ENCODE measurements at regions not wholly inside any gene's neighbourhood (a gene's known extent, or its start where the extent isn't known, plus 50 kb on each side); places are given as distances from the start of the nearest gene placed in this dataset.

DNA sequence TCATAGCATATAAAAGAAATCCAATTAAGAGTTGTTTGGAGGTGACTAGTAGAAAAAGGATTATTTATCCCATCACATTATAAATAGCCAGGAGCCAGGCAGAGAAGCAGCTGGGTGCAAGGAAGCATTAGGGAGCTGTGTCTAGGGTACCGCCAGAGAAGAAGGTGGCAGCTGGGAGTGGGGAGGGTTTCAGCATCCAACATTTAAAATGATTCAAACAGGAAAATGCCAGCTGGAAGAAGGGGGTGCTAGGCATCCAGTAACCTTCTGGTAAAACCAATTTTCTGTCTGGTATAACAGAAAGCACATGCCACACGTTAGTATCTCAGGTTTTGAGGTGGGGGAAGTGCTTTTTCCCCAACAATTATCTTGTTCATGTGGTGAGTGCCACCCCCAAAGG, 452.4 kb downstream of the ZEB2 start:
- no peak for DNase-seq

DNA sequence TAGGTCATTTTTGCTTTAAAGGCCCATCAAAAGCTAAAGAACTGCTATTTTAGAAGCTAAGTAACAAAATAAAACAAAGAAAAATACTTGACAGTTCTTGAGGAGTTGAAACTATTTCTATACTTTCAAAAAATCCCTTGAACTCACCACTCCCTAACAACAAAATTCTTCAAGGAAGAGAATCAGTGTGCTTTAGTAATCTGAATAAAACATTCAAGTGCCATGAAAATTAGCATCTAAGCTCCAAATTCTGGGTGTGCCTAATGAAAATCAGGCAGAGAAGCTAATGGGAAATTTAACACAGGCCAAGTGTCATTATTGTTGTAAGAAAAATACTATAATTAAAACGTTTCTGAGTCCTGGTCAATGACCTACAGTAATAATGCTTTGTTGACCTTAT, 456.3 kb downstream of the ZEB2 start:
- DNase-seq, result no peak

DNA sequence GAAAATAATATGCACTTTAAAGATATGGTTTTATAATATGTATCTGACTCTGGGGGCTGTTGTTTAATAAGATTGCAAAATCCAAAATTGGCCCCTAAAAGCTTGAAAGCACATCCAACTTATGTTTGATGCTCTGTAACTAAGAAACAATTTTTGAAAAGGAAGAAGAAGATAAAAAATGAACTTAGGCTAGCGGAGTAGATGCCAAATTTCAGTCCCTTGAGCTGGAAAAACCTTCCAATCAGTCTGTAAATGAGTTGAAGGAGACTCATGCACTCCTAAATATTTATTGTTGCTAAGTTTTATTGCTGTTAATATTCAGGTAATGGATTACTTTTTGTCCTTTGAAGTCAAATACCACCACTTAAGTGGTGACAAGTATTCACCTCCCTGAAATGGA, 465.0 kb downstream of the ZEB2 start:
- no peak for DNase-seq

DNA sequence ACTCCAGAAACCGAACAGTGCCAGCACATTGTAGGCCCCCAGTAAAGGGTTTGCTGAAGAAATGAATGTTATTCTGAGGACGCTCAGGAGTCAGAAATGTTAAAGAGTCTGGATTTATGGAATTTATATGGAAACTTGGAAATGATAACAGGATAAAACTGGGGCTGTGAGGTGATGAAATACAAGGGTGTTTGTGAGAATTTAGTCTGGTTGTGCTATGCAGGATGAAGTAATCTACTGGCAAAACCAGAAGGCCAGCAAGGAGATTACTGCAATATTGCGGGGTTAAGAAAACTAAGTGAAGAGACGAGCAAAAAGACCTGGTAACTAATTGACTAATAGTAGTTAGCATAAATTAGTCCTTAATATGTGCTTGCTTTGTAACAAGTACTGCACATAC, 467.8 kb downstream of the ZEB2 start:
- DNase-seq, result no peak

DNA sequence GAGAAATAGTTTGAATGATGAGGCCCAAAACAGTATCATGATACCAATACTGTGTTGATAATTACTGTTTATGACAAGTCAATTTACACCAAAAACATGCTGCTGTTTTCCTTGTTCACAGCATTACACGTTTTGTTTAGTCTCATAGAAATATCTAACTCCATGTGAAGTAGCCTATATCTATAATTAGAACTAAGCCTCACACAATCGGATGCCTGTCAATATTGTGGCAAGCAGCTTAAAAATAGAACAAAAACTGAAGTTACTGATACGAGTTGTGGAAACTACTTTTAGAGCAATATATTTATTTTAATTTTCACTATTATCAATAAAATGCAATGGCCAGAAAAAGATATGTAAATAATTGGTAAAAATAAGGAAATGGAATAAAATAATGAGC, 470.8 kb downstream of the ZEB2 start:
- no peak for DNase-seq

DNA sequence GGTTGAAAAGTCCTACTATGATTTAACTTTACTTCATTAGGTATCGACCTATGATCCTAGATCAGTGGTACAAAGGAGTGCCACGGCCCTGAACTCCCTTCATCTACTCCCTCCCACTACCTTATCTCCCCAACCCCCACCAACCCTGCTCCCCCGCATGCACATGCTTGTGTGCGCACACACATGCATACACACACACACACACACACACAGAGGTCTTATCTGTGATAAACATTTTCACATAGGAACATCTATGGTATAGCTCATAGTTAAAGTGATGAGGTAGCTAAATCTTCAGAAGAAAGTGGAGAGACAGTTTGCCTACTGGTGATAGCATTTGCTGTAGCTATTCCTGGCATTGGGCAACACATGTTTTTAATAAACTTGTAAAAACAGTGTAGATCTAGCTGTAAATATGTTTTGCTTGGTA, 471.3 kb downstream of the ZEB2 start:
- no peak for DNase-seq

DNA sequence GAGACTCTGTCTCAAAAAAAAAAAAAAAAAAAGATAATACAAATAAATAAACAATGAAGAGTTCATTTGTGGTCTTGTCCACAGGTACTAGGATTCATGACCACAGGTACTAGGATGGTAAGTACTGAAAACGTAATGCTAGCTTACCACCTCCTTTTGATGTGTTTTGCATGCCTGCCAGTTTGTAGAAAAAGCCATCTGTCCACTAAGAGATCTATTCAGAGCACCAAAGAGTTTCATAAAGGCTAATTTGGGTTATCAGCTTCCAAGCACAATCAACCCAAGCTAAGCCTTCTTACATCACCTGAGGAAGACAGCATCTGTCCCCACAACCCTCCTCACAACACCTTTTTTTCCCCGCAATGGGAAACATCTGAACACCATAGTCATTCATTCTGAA, 477.2 kb downstream of the ZEB2 start:
- no peak for DNase-seq

DNA sequence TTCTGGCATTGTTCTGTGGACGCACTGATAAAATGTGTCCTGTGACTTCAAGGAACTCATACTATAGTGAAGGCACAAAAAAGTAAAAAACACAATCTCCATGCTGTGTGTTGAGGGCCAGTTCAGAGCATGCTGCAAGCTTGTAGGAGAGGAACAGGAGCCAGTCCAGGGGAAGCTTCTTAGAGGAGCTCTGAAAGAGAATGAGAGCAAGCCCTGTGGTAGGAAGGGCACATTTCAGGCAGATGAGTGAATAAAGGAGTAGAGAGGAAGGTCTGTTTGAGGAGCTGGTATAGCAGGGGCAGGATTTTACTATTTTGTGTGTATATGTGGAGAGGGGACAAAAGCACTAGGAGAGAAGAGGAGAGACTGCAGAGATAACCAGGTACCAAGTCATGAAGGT, 478.3 kb downstream of the ZEB2 start:
- no peak for DNase-seq

DNA sequence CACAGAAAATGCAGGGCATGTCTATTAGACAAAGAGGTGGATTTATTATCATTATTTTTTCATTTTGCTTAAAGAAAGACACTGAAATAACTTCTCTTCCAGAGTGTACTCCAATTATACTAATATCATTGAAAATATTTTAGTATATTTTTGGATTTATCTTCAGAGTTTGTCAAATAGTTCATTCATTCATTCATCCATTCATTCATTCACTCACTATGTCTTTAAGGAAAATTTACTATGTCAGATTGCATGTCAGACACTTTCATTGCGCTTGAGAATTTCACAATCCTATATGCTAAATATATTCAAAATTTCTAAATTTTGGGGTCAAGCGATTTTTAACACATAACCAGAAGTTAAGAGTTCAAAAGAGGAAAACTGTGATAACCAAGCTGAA, 479.1 kb downstream of the ZEB2 start:
- no peak for DNase-seq

DNA sequence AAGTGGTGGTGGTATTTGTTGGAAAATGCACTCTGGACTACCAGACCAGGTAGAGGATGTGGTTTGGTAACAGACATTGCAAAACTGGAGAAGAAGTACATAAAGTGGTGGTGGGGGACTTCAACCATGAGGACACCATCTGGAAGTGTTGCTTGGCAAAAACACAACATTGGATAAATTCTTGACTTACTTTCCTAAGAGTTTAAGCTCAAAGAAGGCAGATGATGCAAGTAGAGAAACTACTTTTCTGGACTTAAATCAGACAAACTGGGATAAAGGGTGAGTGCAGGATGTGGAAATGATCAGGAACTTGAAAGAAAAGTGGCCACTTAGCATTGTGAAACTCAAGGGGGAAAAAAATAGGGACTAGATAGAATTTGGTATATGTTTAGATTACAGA, 487.4 kb downstream of the ZEB2 start:
- DNase-seq, result no peak

DNA sequence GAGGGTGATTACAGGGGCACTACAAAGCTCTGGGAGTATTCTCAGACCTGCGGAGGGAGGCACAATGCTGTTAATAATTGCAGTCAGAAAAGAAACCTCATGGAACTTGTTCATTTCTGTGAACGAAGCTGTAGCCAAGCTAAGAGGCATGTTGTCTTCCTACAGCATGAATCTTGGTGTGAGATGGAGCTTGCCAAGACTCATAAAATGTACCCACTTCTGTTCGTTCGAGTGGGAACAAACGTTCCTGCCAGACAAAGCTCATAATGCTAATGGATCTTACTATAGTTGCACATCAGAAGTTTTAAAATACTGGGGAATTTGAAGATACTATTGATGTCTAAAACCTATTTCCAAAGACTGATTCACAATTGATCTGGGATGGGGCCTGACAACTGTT, 489.1 kb downstream of the ZEB2 start:
- no peak for DNase-seq

DNA sequence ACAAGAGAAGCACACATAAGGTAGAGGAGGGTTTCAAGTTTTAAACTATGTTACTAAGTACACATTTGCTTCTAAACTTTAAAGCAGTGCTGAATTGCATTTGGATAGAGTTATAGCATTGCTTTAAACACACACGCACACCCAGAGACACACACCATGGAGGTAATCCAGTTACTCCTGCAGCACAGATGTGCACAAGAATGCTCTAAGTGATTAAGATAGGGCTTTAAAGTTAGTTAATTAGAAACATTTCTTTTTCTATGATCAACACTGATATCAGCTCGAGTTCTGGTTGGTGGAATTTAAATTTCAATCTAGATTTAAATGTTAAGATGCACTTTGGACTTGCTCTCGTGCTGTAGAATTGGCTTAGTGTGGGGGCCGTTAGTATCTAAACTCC, 492.3 kb downstream of the ZEB2 start:
- DNase-seq, result no peak

DNA sequence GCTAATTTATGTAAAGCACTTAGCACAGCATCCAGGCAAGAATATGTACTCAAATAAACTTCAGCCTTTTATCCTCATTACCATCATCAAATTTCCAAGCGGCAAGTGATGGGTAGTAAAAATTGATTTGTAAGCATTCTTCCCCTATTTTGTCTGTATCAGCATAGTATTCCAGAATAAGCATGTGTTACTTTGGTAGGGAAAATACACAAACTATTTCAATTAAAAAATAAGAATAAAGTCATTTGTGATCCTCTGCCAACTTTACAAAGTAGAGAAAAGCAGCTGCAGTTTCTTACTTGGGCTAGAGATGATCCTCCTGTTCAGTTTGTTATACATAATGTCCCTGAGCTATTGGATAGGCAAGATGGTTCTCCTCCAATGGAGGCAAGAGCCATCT, 493.2 kb downstream of the ZEB2 start:
- DNase-seq, result no peak

DNA sequence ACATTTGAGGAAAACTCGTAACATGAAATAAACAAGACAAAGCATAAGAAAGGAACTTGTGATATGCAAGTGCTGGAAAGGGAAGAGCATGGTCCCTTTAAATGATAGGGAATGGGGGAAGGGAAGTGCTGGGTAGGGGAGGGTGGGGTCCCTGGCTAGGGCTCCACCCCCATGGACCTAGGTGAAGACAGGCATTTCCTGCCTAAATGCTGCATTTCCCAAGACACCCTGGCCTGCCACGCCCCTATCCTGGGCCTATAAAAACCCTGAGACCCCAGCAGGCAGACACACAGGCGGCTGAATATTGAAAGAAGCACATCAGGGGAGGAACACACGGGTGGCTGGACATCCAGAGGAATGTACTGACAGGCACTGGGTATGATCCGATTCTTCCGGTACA, 499.9 kb downstream of the ZEB2 start:
- DNase-seq, result no peak

DNA sequence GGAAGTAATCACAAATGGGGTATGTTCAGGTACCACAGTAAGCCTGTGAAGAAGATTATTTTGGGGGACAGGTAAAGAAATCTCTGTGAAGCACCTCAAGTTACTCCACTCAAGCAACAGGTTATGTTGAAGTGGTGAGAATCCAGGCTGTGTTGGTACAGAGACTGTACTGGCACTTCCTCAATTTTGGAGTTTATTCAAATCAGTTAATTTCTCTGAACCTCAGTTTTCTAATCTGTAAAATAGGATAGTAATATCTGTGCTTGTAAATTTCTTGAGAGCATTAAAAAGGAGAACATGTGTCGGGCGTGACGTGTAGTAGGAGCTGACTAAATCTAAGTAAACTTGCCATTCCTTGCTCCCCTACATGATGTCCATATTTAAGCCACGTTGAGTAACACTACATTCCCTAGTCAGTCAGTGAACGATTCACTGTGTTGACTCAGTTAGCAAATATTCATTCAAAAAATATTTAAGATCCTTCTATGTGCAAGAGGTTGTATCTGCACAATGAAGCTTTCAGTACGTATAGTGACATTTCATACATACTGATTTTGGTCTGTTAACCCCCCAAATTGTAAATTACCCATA, 504.2 kb downstream of the ZEB2 start:
- no peak for DNase-seq

DNA sequence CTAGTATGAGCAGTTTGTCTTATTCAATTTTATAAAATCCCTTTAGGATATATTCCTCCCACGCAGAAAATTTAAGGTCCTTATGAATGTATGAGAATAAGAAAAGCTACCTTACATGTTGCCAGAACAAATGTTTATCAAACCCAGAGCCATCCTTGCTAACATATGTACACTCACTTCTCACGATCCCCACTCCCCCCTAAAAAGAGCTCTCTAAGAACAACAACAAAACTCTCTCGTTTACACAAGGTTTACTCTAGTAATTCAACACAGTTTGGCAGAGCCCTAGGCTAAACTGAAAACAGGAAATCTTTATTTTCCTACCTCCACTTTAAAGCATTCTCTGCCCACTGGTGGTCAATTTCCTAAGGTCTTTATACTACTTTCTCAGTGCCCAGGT, 504.9 kb downstream of the ZEB2 start:
- DNase-seq, result no peak

DNA sequence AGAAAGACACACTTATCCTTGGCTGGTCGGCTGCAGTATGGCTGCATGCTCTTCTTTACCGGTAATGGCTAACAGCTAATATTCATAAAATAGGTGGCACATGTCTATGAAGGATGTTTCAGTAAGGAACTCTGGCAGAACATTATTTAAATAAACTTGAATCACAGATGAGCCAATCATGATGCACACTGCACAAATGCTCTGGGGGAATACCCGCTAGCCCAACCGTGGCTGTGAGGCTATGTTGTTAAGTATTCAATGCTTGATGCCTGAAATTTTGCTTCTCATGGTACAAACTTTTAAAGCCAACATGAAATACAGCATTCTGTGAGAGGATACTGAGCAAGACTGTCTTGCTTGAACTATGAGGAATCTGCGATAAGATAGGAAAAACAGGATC, 505.8 kb downstream of the ZEB2 start:
- DNase-seq, result no peak

DNA sequence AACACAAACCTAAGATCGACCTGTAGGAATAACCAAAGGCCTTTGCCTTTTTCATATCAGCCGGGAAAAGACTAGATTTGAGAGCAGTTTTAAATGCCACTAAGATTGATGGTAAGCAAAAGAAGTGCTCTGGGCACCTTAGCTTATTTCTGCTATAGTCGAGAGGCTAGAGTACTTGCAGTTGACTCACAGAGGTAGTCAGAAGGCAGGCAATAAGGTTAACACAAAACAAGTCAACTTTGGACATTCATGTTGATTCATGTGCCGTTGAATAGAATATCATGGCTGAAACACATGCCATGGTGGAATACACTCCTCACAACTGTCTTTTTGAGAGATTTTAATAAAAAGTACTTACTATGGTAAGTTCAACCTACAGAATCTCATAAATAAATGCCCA, 507.6 kb downstream of the ZEB2 start:
- no peak for DNase-seq

DNA sequence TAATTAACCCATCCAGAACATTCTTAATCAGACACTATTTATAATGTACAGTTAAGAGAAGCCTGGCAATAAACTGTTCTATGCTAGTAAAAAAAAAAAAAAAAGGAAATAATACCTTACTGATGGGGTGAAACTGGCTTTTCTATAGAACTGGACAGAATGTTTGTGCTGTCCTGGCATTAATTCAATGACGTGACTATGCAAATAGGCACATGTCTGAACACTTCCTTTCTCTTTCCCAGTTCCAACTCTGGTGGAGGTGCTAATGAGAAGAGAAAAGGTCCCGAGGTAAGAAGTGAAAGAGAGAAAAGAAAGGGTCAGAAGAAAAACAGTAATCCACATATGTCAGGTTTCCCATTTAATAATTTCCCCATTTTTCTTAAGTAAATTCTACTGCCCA, 508.4 kb downstream of the ZEB2 start:
- DNase-seq, result no peak

DNA sequence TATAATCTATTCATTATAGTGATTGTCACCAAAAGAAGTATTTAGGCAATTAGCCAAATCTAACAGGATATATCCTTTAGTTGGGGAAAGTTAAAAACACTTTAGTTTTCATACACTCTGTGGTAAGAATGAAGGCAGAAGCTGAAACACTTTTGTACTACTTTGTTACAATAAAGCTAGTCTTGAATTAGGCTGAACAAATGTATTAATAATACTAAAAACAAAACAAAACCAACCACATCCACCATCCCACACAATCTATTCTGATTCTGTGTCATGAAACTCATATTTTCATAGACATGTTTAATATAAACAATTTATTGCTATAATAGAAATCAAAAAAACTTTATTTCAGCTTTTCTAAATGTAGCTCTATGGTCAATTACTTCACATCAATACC, 508.8 kb downstream of the ZEB2 start:
- DNase-seq, result no peak

DNA sequence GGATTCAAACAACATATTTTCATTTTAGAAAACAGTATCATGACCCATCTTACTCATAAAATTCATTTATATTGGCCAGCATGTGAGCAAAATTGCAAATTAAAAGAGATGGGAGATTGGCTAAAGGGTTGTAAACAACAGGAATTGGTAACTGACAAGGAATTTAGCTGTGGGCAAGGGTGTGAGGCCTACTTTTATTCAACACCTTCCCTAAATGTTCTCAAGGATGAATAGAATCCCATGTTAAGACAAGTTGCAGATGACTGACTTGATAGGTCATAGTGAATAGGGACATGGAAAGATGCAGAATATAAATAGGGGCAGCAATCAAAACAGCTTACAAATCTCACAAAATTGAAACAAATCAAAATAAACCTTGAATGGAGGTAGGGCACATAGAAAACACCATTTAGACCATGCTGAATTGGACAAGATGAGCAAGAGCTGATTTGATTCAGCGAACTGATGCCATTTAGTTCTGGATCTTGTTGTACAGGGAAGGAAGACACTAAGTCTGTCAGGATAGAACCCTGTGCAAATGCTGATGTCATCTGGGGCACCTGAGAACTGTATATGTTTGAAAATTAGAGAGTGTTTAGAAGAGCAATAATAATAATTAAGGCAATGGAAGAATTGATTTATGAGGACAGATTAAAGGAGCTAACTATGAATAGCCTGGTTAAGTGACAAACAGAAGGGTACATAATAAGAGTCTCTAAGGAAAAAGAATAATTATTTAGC, 509.7 kb downstream of the ZEB2 start:
- no peak for DNase-seq

DNA sequence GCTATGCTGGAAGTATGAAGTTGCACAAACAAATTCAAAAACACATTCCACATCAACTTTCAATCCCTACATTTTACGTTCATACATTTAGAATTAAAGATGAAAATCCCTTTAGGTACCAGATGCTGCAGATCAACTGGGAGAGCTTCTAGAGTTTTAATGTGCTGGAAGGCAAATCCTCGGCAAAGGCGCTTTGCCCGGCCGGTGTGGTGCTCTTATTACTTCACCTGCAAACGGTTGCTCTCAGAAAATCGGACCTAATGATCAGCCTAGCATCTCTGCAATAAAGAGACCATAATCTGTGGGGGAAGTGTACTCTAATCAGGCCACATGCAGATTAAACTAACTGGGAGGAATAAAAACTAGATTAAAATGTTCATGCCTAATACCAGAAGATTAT, 513.8 kb downstream of the ZEB2 start:
- DNase-seq, result no peak

DNA sequence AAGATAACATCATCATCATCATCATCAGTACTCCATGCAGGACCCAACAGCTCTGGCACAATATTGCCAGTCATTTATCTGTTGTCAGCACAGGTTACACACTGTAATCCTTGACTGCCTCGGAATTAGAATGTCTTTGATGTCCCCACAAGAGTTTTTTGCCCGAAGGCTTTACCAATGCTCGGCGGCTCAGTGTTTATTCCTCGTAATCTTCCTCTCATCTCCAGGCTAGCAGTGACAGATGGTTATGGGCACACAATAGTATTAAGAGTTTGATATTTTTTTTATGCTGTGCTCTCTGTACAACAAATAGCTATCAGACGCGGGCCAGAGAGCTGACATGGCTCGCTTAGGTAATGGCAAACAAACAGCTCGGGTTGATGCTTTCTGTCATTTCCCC, 515.2 kb downstream of the ZEB2 start:
- no peak for DNase-seq

DNA sequence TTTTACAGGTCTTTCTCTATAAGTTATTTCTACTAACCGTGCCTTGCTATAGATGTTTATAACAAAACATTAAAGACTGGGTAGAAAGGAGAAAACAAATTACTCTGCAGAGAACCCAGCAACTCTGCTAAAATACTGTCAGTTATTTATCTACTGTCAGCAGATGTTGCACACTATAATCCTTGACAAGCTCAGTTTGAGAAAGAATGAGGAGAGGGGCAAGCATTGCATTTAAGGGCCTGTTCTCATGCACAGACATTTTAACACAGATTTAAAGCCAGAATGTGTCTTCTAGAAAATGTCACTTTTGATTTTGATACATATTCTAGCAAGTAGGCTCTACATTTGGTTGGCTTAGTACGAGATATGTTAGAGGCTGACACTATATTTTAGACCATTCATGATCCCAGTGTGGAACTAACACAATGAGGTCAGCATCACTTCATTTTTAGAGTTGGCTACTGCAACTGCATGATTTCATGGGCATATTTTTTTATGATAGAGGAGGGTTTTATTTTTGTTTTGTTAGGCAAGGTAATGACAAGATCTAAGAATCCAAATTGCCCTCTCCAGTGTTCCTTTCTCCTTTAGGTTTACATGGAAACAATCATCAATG, 516.4 kb downstream of the ZEB2 start:
- DNase-seq, result no peak

DNA sequence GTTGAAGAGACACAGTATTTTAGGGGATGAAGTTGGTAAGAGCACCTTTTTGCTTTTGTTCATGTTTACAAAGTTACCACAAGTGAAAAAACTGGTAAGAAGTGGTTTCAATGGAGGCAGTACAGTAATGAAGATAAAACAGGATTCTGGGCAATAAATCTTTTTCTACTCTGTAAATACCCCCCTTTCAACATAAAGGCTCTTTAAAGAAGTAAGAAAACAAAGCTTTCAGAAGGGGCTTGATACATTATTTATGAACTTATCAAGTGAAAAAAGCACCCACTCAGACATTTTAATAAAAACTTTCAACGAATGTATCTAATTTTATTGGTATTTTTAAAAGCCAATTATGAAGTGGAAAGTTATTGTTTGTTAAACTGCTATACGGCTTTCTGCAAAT, 522.9 kb downstream of the ZEB2 start:
- DNase-seq, result no peak
